K562 (cell line): ENCODE measurements at regions not wholly inside any gene's neighbourhood (a gene's known extent, or its start where the extent isn't known, plus 50 kb on each side); places are given as distances from the start of the nearest gene placed in this dataset.

Experiments
- ATAC-seq: fragments of 200-7000 bp; cut with Tn5 transposase; 3 replicates; pipeline ENCODE4 v1.9.1; 2020; ENCODE audit warnings: moderate library complexity
- BruUV-seq: library from RNA; stranded (reverse); fragments of 400-500 nt; replicated peaks from 2 replicates; lab custom pipeline; 2021; lab: Mats Ljungman, UMichigan
- CTCF ChIA-PET: fragments of 300-600 bp; formaldehyde crosslinking; extraction: SDS; loops from one replicate; lab custom pipeline; 2021; ENCODE audit warnings: low intra/inter-chr PET ratio; lab: Yijun Ruan, JAX
- POLR2A ChIA-PET: fragments of 300-600, 350-650 bp; sonication (Branson Sonifier 250); formaldehyde crosslinking; extraction: SDS; loops from one replicate; lab custom pipeline; 2021; ENCODE audit warnings: antibody characterized with exemption, inconsistent platforms; lab: Yijun Ruan, JAX
- DNase-seq, 4 experiments: peaks; one replicate each; pipeline versions ENCODE4 v3.0.0 to v3.0.0-alpha.2; 2011 to 2018; ENCODE audit warnings: low spot score in 3 of 4, mixed read lengths in 3 of 4; ENCODE audit errors: extremely low read depth in 1 of 4
- FAIRE-seq: peaks from 2 replicates; lab custom pipeline; 2011; peaks lifted over from hg19 to GRCh38; lab: Jason Lieb, UNC
- H2AFZ ChIP-seq: 2 replicates; pipeline ENCODE4 v1.6.0; 2011; ENCODE audit warnings: low read depth, low read length, control low read depth, inconsistent platforms
- H3K27ac ChIP-seq: fragments of 200-600 bp; 3 replicates; pipeline ENCODE4 v1.8.0; 2011; ENCODE audit warnings: low read depth, mild to moderate bottlenecking, control low read depth, inconsistent platforms, low read length, moderate library complexity, mixed read lengths; ENCODE audit errors: extremely low read depth
- H3K27me3 ChIP-seq, 2 experiments: fragments of 300-600 bp in 1 of 2; 2 replicates in 1 of 2; 3 replicates in 1 of 2; pipeline versions ENCODE4 v1.6.0 to v1.8.0; 2011; ENCODE audit warnings: inconsistent platforms in 2 of 2, low read length in 2 of 2, mild to moderate bottlenecking in 1 of 2, mixed read lengths in 1 of 2, moderate library complexity in 1 of 2; ENCODE audit not compliant: control insufficient read depth in 2 of 2, insufficient read depth in 2 of 2
- H3K36me3 ChIP-seq: fragments of 300-600 bp; 3 replicates; pipeline ENCODE4 v1.8.0; 2011; ENCODE audit warnings: mild to moderate bottlenecking, low read length, inconsistent platforms; ENCODE audit not compliant: control insufficient read depth, insufficient read depth
- H3K4me1 ChIP-seq, 2 experiments: fragments of 200-600 bp in 1 of 2; replicated peaks in 1 of 2; 2 replicates in 1 of 2; 3 replicates in 1 of 2; pipeline versions ENCODE4 v1.5.1 to v1.8.0; 2011; ENCODE audit warnings: inconsistent platforms in 2 of 2, low read length in 2 of 2, mild to moderate bottlenecking in 1 of 2, mixed read lengths in 1 of 2, moderate library complexity in 1 of 2; ENCODE audit not compliant: control insufficient read depth in 2 of 2, insufficient read depth in 2 of 2
- H3K4me2 ChIP-seq: 2 replicates; pipeline ENCODE4 v1.6.1; 2011; ENCODE audit warnings: low read length, control low read depth, inconsistent platforms, mixed read lengths; ENCODE audit not compliant: insufficient read depth
- H3K4me3 ChIP-seq: fragments of 200-600 bp; sonication (generic), shearing (Covaris generic); 2 replicates; pipeline ENCODE4 v1.5.1; 2016; ENCODE audit warnings: control low read depth, inconsistent platforms
- H3K79me2 ChIP-seq: fragments of 200-600 bp; 3 replicates; pipeline ENCODE4 v1.8.0; 2011; ENCODE audit warnings: low read length, inconsistent platforms; ENCODE audit not compliant: control insufficient read depth, insufficient read depth
- H3K9ac ChIP-seq, 2 experiments: 2 replicates each; pipeline versions ENCODE4 v1.6.0 to v1.6.1; 2011; ENCODE audit warnings: low read depth in 2 of 2, low read length in 2 of 2, control low read depth in 1 of 2, inconsistent platforms in 1 of 2, mild to moderate bottlenecking in 1 of 2, mixed read lengths in 1 of 2; ENCODE audit not compliant: insufficient read depth in 1 of 2
- H3K9me1 ChIP-seq: one replicate; pipeline ENCODE4 v1.6.0; 2011; ENCODE audit warnings: inconsistent platforms, mild to moderate bottlenecking, low read length, moderate library complexity; ENCODE audit not compliant: control insufficient read depth, insufficient read depth
- H3K9me3 ChIP-seq: replicated peaks from 2 replicates; pipeline ENCODE4 v1.5.1; 2011; ENCODE audit warnings: low read depth, low read length, inconsistent platforms; ENCODE audit not compliant: control insufficient read depth, insufficient read depth
- H4K20me1 ChIP-seq: replicated peaks from 2 replicates; pipeline ENCODE4 v1.6.1; 2011; ENCODE audit warnings: low read length, inconsistent platforms, mixed read lengths; ENCODE audit not compliant: control insufficient read depth, insufficient read depth
- ARHGAP35 ChIP-seq: fragments of 450-650 bp; IDR thresholded peaks from 2 replicates; pipeline ENCODE4 v1.6.1; 2018; ENCODE audit not compliant: partially characterized antibody
- BRD9 ChIP-seq: fragments of 450-650 bp; IDR thresholded peaks from 2 replicates; pipeline ENCODE4 v1.6.1; 2018; ENCODE audit warnings: low read depth; ENCODE audit not compliant: partially characterized antibody
- CHD1 ChIP-seq: fragments of 200-600 bp; sonication (generic); IDR thresholded peaks from one replicate; pipeline ENCODE4 v1.6.1; 2012; ENCODE audit warnings: mild to moderate bottlenecking, moderate library complexity, low read length, inconsistent platforms
- DNMT1 ChIP-seq: fragments of 450-650 bp; IDR thresholded peaks from 2 replicates; pipeline ENCODE4 v1.6.1; 2016; ENCODE audit warnings: antibody characterized with exemption, mild to moderate bottlenecking
- FUS ChIP-seq: fragments of 200-400 bp; formaldehyde crosslinking; optimal IDR thresholded peaks from 2 replicates; pipeline ENCODE3; 2017; ENCODE audit warnings: low read depth, low read length
- GABPB1 ChIP-seq: sonication (generic); formaldehyde crosslinking; IDR thresholded peaks from 2 replicates; pipeline ENCODE4 v1.8.0; 2022; ENCODE audit warnings: mild to moderate bottlenecking, missing genetic modification reagents
- HNRNPH1 ChIP-seq: fragments of 200-400 bp; formaldehyde crosslinking; optimal IDR thresholded peaks from 2 replicates; pipeline ENCODE3; 2017; ENCODE audit warnings: low read depth, mild to moderate bottlenecking, low read length, moderate library complexity
- HSF4 ChIP-seq: fragments of 250-450 bp; sonication (Bioruptor Pico); IDR thresholded peaks from 2 replicates; pipeline ENCODE4 v2.1.2; 2022; ENCODE audit warnings: mild to moderate bottlenecking, moderate library complexity, borderline replicate concordance
- IFI16 ChIP-seq: fragments of 250-450 bp; sonication (Bioruptor Pico); IDR thresholded peaks from 2 replicates; pipeline ENCODE4 v2.1.2; 2022; ENCODE audit warnings: mild to moderate bottlenecking, inconsistent platforms
- NFATC3 ChIP-seq: fragments of 450-650 bp; IDR thresholded peaks from 2 replicates; pipeline ENCODE4 v1.6.1; 2017; ENCODE audit warnings: mild to moderate bottlenecking
- NFE2 ChIP-seq: IDR thresholded peaks from 2 replicates; pipeline ENCODE4 v1.6.1; 2014; ENCODE audit warnings: antibody characterized with exemption, low read depth
- NFIX ChIP-seq: fragments of 250-450 bp; sonication (Bioruptor Pico); IDR thresholded peaks from 2 replicates; pipeline ENCODE4 v1.4.0; 2020; ENCODE audit warnings: low read depth, mild to moderate bottlenecking, moderate library complexity
- PML ChIP-seq: IDR thresholded peaks from 2 replicates; pipeline ENCODE4 v1.6.1; 2012; ENCODE audit warnings: low read length, inconsistent platforms
- RCOR1 ChIP-seq, 2 experiments: IDR thresholded peaks; 2 replicates each; pipeline ENCODE4 v1.6.1; 2012; ENCODE audit warnings: low read depth in 2 of 2, low read length in 2 of 2, borderline replicate concordance in 1 of 2, improper control_type of control experiment in 1 of 2
- SMARCC2 ChIP-seq: fragments of 450-650 bp; IDR thresholded peaks from 2 replicates; pipeline ENCODE4 v1.6.1; 2017; ENCODE audit warnings: antibody characterized with exemption, moderate library complexity, mild to moderate bottlenecking, low read depth
- THRAP3 ChIP-seq: fragments of 450-650 bp; IDR thresholded peaks from 2 replicates; pipeline ENCODE4 v1.6.1; 2016; ENCODE audit warnings: mild to moderate bottlenecking, inconsistent platforms, borderline replicate concordance
- ZNF3 ChIP-seq: fragments of 250-450 bp; sonication (Bioruptor Pico); IDR thresholded peaks from 2 replicates; pipeline ENCODE4 v1.5.0; 2021; ENCODE audit warnings: mild to moderate bottlenecking, moderate library complexity
- ZNF316 ChIP-seq: fragments of 450-650 bp; IDR thresholded peaks from 2 replicates; pipeline ENCODE4 v1.6.1; 2016
- ZNF398 ChIP-seq: fragments of 250-450 bp; sonication (Bioruptor Pico); IDR thresholded peaks from 2 replicates; pipeline ENCODE4 v1.8.0; 2021; ENCODE audit warnings: moderate library complexity, mild to moderate bottlenecking, inconsistent platforms
- WGBS: fragments of 100-300 bp; shearing (Covaris generic); methylation state at CpG from one replicate; pipeline ENCODE4 v1.1.6; 2016; ENCODE audit warnings: low coverage, mixed read lengths; ENCODE audit not compliant: insufficient coverage; ENCODE audit errors: missing lambda C conversion rate; 5-methylcytosine and 5-hydroxymethylcytosine counted together
- in situ Hi-C: fragments of 300-500 bp; cut with MboI; formaldehyde crosslinking; loops from 4 replicates; pipeline ENCODE4 v1.15.0; 2018; ENCODE audit warnings: inconsistent platforms, mixed read lengths
- intact Hi-C: fragments of 100-400 bp; cut with micrococcal nuclease; formaldehyde crosslinking; loops from 2 replicates; pipeline ENCODE4 v1.14.2; 2022

- intact Hi-C loops (no loop called here), in situ Hi-C loops (no loop called here)
- Histone ChIP-seq H3K27me3 (no peaks in the 10 kb centered on the region), H4K20me1 (no peaks in the 10 kb centered on the region), H3K4me1 (peaks cover 0 to 4% of the 10 kb centered on the region in 2 experiments; a peak in 1 of 5 replicates), H2AFZ (no peak overlapping the region), H3K4me3 (no peak overlapping the region), H3K79me2 (no peaks in the 10 kb centered on the region), H3K4me2 (no peak overlapping the region), H3K36me3 (no peaks in the 10 kb centered on the region), H3K27ac (no peak overlapping the region), H3K9ac (no peak overlapping the region), H3K9me1 (no peaks in the 10 kb centered on the region), H3K9me3 (peaks cover 4% of the 10 kb centered on the region; the same call in 1 of the 2 replicates)
- no peak for ATAC-seq
- no peak for FAIRE-seq
- BruUV-seq: no TSS peak
- WGBS: 47% methylated on average over 1 of the region's 1 CpG
- TF ChIP-seq SMARCC2: no peak
- TF ChIP-seq GABPB1: no peak
- no peak for TF ChIP-seq HSF4 (CRISPR knock-in tag)
- no peak for TF ChIP-seq IFI16 (CRISPR knock-in tag)
- TF ChIP-seq CHD1: no peak
- TF ChIP-seq NFE2: no peak
- TF ChIP-seq BRD9: no peak
- no peak for DNase-seq
- POLR2A ChIA-PET: interaction anchor here (0.5 to 1.6 kb wide), 2 partner anchors 15 to 26 kb away, joined by 3 to 5 read pairs; no protein-coding TSS in a partner anchor
- CTCF ChIA-PET: no interaction called here
These were observed 85.2 kb upstream of the SLC7A11 start for GRCh38 chr4:138327338-138327737.

DNA sequence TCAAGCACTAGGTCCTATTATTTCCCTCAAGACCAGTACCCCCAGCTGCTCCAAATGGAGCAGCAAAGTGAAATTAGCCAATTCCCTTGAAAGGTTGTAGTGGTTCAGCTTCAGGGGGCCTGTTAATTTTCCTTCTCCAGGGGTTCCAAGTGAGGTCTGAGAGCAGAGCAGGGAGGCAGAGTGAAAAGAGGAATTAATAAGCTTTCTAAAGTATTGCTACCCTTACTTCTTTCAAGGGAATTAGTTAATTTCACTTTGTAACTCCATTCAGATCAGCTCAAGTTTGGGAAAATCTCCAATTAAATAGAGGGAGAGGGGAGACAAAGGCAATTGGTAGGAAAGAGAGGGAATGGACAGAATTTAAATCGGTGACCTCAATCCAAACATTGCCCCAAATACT, 78.7 kb upstream of the SLC7A11 start:
- in situ Hi-C loops: no loop called here
- Histone ChIP-seq H3K4me2 (no peak overlapping the region), H3K36me3 (no peaks in the 10 kb centered on the region), H3K27me3 (no peaks in the 10 kb centered on the region), H4K20me1 (no peaks in the 10 kb centered on the region), H3K9me1 (no peaks in the 10 kb centered on the region), H3K27ac (no peak overlapping the region), H3K4me1 (no peaks in the 10 kb centered on the region), H3K79me2 (no peaks in the 10 kb centered on the region), H3K4me3 (no peak overlapping the region), H2AFZ (no peak overlapping the region), H3K9me3 (no peaks in the 10 kb centered on the region), H3K9ac (no peak overlapping the region)
- ChIA-PET POLR2A (no interaction called here), CTCF (no interaction called here)
- intact Hi-C loops: no loop called here
- 0% methylated on average over 1 of the region's 1 CpG for WGBS
- no TSS peak for BruUV-seq
- no peak for ATAC-seq
- no peak for DNase-seq
- no peak for FAIRE-seq
- TF ChIP-seq ZNF316 (no peak), NFATC3 (no peak), ZNF3 (CRISPR knock-in tag) (no peak), FUS (no peak), THRAP3 (no peak), RCOR1 (IDR thresholded peaks at IDR 0.05; ENCODE audit: borderline replicate concordance in 1 of 2, low read depth in 2 of 2, low read length in 2 of 2) (no peak), ZNF398 (CRISPR knock-in tag) (no peak), ARHGAP35 (no peak), NFIX (CRISPR knock-in tag) (no peak), HNRNPH1 (no peak), PML (no peak), DNMT1 (no peak)
